HEK293 (cell line): ENCODE measurements at regions not wholly inside any gene's neighbourhood (a gene's known extent, or its start where the extent isn't known, plus 50 kb on each side); places are given as distances from the start of the nearest gene placed in this dataset.

Experiments
- GLI4 ChIP-seq: fragments of 450-650 bp; formaldehyde crosslinking; IDR thresholded peaks from 2 replicates; pipeline ENCODE4 v1.5.1; 2016; ENCODE audit warnings: missing biosample characterization, missing genetic modification characterization
- GLIS1 ChIP-seq: fragments of 450-650 bp; formaldehyde crosslinking; IDR thresholded peaks from 2 replicates; pipeline ENCODE4 v1.5.1; 2016; ENCODE audit warnings: missing biosample characterization, missing genetic modification characterization
- TCF7L2 ChIP-seq: IDR thresholded peaks from 2 replicates; pipeline ENCODE4 v1.6.1; 2011; ENCODE audit warnings: low read depth, mild to moderate bottlenecking, inconsistent platforms, low read length, moderate library complexity, borderline replicate concordance
- YY1 ChIP-seq: fragments of 450-650 bp; formaldehyde crosslinking; IDR thresholded peaks from 2 replicates; pipeline ENCODE4 v1.5.1; 2018; ENCODE audit warnings: missing biosample characterization, missing genetic modification characterization
- ZNF302 ChIP-seq: fragments of 450-650 bp; formaldehyde crosslinking; IDR thresholded peaks from 2 replicates; pipeline ENCODE4 v1.5.1; 2016; ENCODE audit warnings: missing biosample characterization, missing genetic modification characterization, low read depth
- ZNF629 ChIP-seq: fragments of 450-650 bp; formaldehyde crosslinking; IDR thresholded peaks from 2 replicates; pipeline ENCODE4 v1.5.1; 2017; ENCODE audit warnings: missing biosample characterization, missing genetic modification characterization
- ZNF660 ChIP-seq: fragments of 450-650 bp; IDR thresholded peaks from 2 replicates; pipeline ENCODE4 v1.5.1; 2018; ENCODE audit warnings: missing biosample characterization, mild to moderate bottlenecking, missing genetic modification characterization
- ZNF785 ChIP-seq: fragments of 450-650 bp; formaldehyde crosslinking; IDR thresholded peaks from 2 replicates; pipeline ENCODE4 v1.5.1; 2016; ENCODE audit warnings: missing biosample characterization, missing genetic modification characterization
- ZSCAN30 ChIP-seq: fragments of 450-650 bp; IDR thresholded peaks from 2 replicates; pipeline ENCODE4 v1.5.1; 2018; ENCODE audit warnings: missing biosample characterization, mild to moderate bottlenecking, missing genetic modification characterization, moderate library complexity
- TF ChIP-seq, protein P1 (sequence below): fragments of 450-650 bp; formaldehyde crosslinking; IDR thresholded peaks from 2 replicates; pipeline ENCODE4 v1.5.1; 2016; ENCODE audit warnings: missing biosample characterization, missing genetic modification characterization
- TF ChIP-seq, protein P2 (sequence below): fragments of 450-650 bp; formaldehyde crosslinking; IDR thresholded peaks from 2 replicates; pipeline ENCODE4 v1.5.1; 2016; ENCODE audit warnings: missing biosample characterization, missing genetic modification characterization
- TF ChIP-seq, protein P3 (sequence below): fragments of 450-650 bp; formaldehyde crosslinking; IDR thresholded peaks from 2 replicates; pipeline ENCODE4 v1.5.1; 2016; ENCODE audit warnings: missing biosample characterization, missing genetic modification characterization, low read depth
- TF ChIP-seq, protein P4 (sequence below): fragments of 450-650 bp; formaldehyde crosslinking; IDR thresholded peaks from 2 replicates; pipeline ENCODE4 v1.5.1; 2016; ENCODE audit warnings: missing biosample characterization, missing genetic modification characterization

GRCh38 chr2:234261736-234262135 is 211.2 kb downstream of the SPP2 start:
- TF ChIP-seq, protein P1, sequence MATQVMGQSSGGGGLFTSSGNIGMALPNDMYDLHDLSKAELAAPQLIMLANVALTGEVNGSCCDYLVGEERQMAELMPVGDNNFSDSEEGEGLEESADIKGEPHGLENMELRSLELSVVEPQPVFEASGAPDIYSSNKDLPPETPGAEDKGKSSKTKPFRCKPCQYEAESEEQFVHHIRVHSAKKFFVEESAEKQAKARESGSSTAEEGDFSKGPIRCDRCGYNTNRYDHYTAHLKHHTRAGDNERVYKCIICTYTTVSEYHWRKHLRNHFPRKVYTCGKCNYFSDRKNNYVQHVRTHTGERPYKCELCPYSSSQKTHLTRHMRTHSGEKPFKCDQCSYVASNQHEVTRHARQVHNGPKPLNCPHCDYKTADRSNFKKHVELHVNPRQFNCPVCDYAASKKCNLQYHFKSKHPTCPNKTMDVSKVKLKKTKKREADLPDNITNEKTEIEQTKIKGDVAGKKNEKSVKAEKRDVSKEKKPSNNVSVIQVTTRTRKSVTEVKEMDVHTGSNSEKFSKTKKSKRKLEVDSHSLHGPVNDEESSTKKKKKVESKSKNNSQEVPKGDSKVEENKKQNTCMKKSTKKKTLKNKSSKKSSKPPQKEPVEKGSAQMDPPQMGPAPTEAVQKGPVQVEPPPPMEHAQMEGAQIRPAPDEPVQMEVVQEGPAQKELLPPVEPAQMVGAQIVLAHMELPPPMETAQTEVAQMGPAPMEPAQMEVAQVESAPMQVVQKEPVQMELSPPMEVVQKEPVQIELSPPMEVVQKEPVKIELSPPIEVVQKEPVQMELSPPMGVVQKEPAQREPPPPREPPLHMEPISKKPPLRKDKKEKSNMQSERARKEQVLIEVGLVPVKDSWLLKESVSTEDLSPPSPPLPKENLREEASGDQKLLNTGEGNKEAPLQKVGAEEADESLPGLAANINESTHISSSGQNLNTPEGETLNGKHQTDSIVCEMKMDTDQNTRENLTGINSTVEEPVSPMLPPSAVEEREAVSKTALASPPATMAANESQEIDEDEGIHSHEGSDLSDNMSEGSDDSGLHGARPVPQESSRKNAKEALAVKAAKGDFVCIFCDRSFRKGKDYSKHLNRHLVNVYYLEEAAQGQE (tag by site-specific recombination), result no peak
- no peak for TF ChIP-seq ZNF302
- TF ChIP-seq, protein P2, sequence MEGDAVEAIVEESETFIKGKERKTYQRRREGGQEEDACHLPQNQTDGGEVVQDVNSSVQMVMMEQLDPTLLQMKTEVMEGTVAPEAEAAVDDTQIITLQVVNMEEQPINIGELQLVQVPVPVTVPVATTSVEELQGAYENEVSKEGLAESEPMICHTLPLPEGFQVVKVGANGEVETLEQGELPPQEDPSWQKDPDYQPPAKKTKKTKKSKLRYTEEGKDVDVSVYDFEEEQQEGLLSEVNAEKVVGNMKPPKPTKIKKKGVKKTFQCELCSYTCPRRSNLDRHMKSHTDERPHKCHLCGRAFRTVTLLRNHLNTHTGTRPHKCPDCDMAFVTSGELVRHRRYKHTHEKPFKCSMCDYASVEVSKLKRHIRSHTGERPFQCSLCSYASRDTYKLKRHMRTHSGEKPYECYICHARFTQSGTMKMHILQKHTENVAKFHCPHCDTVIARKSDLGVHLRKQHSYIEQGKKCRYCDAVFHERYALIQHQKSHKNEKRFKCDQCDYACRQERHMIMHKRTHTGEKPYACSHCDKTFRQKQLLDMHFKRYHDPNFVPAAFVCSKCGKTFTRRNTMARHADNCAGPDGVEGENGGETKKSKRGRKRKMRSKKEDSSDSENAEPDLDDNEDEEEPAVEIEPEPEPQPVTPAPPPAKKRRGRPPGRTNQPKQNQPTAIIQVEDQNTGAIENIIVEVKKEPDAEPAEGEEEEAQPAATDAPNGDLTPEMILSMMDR, result no peak
- TF ChIP-seq ZSCAN30, result no peak
- no peak for TF ChIP-seq ZNF629 (tag by site-specific recombination)
- TF ChIP-seq, protein P3, sequence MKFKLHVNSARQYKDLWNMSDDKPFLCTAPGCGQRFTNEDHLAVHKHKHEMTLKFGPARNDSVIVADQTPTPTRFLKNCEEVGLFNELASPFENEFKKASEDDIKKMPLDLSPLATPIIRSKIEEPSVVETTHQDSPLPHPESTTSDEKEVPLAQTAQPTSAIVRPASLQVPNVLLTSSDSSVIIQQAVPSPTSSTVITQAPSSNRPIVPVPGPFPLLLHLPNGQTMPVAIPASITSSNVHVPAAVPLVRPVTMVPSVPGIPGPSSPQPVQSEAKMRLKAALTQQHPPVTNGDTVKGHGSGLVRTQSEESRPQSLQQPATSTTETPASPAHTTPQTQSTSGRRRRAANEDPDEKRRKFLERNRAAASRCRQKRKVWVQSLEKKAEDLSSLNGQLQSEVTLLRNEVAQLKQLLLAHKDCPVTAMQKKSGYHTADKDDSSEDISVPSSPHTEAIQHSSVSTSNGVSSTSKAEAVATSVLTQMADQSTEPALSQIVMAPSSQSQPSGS (tag by site-specific recombination), result no peak
- TF ChIP-seq ZNF660, result no peak
- TF ChIP-seq GLIS1 (tag by site-specific recombination), result no peak
- no peak for TF ChIP-seq YY1 (tag by site-specific recombination)
- no peak for TF ChIP-seq ZNF785 (tag by site-specific recombination)
- TF ChIP-seq GLI4, result no peak
- TF ChIP-seq, protein P4, sequence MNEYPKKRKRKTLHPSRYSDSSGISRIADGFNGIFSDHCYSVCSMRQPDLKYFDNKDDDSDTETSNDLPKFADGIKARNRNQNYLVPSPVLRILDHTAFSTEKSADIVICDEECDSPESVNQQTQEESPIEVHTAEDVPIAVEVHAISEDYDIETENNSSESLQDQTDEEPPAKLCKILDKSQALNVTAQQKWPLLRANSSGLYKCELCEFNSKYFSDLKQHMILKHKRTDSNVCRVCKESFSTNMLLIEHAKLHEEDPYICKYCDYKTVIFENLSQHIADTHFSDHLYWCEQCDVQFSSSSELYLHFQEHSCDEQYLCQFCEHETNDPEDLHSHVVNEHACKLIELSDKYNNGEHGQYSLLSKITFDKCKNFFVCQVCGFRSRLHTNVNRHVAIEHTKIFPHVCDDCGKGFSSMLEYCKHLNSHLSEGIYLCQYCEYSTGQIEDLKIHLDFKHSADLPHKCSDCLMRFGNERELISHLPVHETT (tag by site-specific recombination), result no peak
- TF ChIP-seq TCF7L2, result no peak
